GM21367 (cell line): ENCODE measurements at regions not wholly inside any gene's neighbourhood (a gene's known extent, or its start where the extent isn't known, plus 50 kb on each side); places are given as distances from the start of the nearest gene placed in this dataset.

Source experiments
- ATAC-seq: cut with Tn5 transposase; IDR thresholded peaks from one replicate; pipeline ENCODE4 v1.9.1; 2021; ENCODE audit not compliant: unreplicated experiment

- ATAC-seq: no peak
Observed at GRCh38 chr14:45381091-45381490, 128.1 kb upstream of the MIS18BP1 start.

GRCh38 chr14:45377166-45377565 is 124.2 kb upstream of the MIS18BP1 start:
- ATAC-seq: no peak

GRCh38 chr14:45373877-45374276 is 120.9 kb upstream of the MIS18BP1 start:
- ATAC-seq: no peak

GRCh38 chr14:45364565-45365156 is 111.7 kb upstream of the MIS18BP1 start:
- no peak for ATAC-seq

- ATAC-seq: no peak
Observed at GRCh38 chr14:45362505-45362904, 109.5 kb upstream of the MIS18BP1 start.

GRCh38 chr14:45361727-45362126 is 108.7 kb upstream of the MIS18BP1 start:
- no peak for ATAC-seq

GRCh38 chr14:45359746-45360145 is 106.7 kb upstream of the MIS18BP1 start:
- no peak for ATAC-seq

- ATAC-seq: no peak
Observed at GRCh38 chr14:45332360-45332988, 79.5 kb upstream of the MIS18BP1 start.

- ATAC-seq: no peak
Observed at GRCh38 chr14:45308745-45309397, 55.9 kb upstream of the MIS18BP1 start.
